OCI-LY1 (cell line): ENCODE measurements at regions not wholly inside any gene's neighbourhood (a gene's known extent, or its start where the extent isn't known, plus 50 kb on each side); places are given as distances from the start of the nearest gene placed in this dataset.

ENCODE experiments used
- EZH2 ChIP-seq: fragments of 200-600 bp; sonication (generic), shearing (Covaris generic); IDR thresholded peaks from 2 replicates; pipeline ENCODE4 v1.8.0; 2017; ENCODE audit warnings: borderline replicate concordance, mixed run types, mild to moderate bottlenecking, antibody characterized with exemption, low read length, moderate library complexity, mixed read lengths
- TF ChIP-seq, protein P1 (sequence below): fragments of 200-600 bp; sonication (generic), shearing (Covaris generic); IDR thresholded peaks from 2 replicates; pipeline ENCODE4 v1.5.1; 2017; ENCODE audit warnings: mild to moderate bottlenecking, antibody characterized with exemption, low read length, moderate library complexity, mixed read lengths

DNA sequence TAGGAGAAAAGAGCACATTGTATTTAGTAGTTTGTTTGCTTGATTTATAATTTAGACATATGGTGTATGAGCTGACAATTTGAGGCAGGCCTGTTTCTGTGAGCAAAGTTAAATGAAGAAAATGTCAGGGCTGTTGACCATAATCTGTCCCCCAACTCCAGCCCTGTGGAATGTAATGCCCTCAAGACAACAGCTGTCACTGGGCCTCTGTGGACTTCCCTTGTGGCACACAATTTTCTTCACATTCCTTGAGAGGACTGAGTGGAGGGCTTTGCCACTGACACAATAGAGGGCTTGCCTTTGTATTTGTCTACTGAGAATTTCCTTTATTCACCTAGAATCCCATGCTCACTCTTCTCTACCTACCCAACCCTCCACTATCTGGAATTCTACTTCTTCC lies 141.2 kb upstream of the CD180 start:
- TF ChIP-seq, protein P1, sequence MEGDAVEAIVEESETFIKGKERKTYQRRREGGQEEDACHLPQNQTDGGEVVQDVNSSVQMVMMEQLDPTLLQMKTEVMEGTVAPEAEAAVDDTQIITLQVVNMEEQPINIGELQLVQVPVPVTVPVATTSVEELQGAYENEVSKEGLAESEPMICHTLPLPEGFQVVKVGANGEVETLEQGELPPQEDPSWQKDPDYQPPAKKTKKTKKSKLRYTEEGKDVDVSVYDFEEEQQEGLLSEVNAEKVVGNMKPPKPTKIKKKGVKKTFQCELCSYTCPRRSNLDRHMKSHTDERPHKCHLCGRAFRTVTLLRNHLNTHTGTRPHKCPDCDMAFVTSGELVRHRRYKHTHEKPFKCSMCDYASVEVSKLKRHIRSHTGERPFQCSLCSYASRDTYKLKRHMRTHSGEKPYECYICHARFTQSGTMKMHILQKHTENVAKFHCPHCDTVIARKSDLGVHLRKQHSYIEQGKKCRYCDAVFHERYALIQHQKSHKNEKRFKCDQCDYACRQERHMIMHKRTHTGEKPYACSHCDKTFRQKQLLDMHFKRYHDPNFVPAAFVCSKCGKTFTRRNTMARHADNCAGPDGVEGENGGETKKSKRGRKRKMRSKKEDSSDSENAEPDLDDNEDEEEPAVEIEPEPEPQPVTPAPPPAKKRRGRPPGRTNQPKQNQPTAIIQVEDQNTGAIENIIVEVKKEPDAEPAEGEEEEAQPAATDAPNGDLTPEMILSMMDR = no peak
- no peak for TF ChIP-seq EZH2
